IPS-15b (cell line): ENCODE measurements at regions not wholly inside any gene's neighbourhood (a gene's known extent, or its start where the extent isn't known, plus 50 kb on each side); places are given as distances from the start of the nearest gene placed in this dataset.

Experiments used
- H3K27me3 ChIP-seq: one replicate; pipeline ENCODE4 v1.6.1; 2013; ENCODE audit warnings: low read length; ENCODE audit not compliant: control insufficient read depth, insufficient read depth
- H3K36me3 ChIP-seq: one replicate; pipeline ENCODE4 v1.6.1; 2013; ENCODE audit warnings: low read length; ENCODE audit not compliant: control insufficient read depth, insufficient read depth
- H3K4me1 ChIP-seq: one replicate; pipeline ENCODE4 v1.6.1; 2013; ENCODE audit warnings: mild to moderate bottlenecking, low read length; ENCODE audit not compliant: control insufficient read depth, insufficient read depth
- H3K4me3 ChIP-seq: one replicate; pipeline ENCODE4 v1.5.1; 2013; ENCODE audit warnings: low read depth, low read length
- H3K9ac ChIP-seq: one replicate; pipeline ENCODE4 v1.6.1; 2013; ENCODE audit warnings: low read depth, mild to moderate bottlenecking, low read length
- H3K9me3 ChIP-seq: one replicate; pipeline ENCODE4 v1.6.1; 2013; ENCODE audit warnings: mild to moderate bottlenecking, low read length; ENCODE audit not compliant: control insufficient read depth, insufficient read depth

DNA sequence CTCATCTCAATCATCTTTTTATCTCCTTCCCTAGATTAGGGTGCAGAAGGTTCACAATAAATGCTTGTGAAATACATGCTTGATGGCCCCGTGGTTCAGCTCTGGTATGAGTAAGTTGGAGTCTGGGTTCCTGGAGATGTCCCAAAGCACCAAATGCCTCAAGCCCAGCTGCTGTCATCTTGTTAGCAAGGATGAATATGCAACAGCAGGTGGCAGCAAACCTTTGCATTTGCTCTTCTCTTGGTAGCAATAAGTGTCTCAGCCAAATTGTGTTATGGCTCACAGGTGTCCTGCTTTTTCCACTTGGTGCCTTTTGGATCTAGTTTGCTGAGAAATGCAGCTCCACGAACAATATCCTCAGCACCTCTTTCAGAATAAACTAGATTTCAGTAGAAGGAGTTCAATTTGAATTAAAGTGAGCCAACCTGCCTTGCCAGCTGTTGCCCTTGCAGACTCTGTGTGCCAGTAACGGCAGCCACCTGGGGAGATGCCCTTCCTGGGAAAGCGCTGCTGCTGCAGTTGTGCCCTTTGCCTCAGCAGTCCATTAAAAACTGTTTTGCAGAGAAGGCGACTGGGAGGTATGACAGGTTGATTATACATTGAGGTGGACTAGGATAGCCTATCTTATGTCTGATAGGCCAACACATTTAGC, 417.3 kb downstream of the SNAPC1 start:
- no peaks in the 10 kb centered on the region for H3K27me3 ChIP-seq
- H3K9ac ChIP-seq, result no peak overlapping the region
- H3K36me3 ChIP-seq, result no peaks in the 10 kb centered on the region
- no peaks in the 10 kb centered on the region for H3K9me3 ChIP-seq
- no peak overlapping the region for H3K4me3 ChIP-seq
- H3K4me1 ChIP-seq, result no peaks in the 10 kb centered on the region

DNA sequence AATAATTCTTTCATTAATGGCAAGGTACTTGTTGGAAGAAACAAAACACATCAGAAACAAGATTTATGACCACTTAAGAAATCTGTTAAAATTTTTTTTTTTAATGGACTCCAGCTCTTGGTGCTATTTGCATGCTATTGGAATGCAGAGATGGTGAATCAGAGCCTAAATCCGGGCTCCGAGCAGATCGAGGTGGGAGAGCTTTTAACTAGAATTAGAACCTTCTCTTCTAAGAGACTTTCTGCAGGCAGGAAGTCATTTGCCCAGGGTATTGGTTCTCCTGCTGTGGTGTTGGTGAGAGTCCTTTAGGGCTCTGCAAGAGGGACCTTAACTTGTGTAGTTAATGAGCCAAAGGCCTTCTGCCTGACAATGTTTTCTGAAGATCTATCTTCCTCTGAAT, 419.4 kb downstream of the SNAPC1 start:
- H3K27me3 ChIP-seq, result no peaks in the 10 kb centered on the region
- H3K9ac ChIP-seq, result no peak overlapping the region
- H3K9me3 ChIP-seq, result no peaks in the 10 kb centered on the region
- no peaks in the 10 kb centered on the region for H3K36me3 ChIP-seq
- no peak overlapping the region for H3K4me3 ChIP-seq
- H3K4me1 ChIP-seq, result no peaks in the 10 kb centered on the region

DNA sequence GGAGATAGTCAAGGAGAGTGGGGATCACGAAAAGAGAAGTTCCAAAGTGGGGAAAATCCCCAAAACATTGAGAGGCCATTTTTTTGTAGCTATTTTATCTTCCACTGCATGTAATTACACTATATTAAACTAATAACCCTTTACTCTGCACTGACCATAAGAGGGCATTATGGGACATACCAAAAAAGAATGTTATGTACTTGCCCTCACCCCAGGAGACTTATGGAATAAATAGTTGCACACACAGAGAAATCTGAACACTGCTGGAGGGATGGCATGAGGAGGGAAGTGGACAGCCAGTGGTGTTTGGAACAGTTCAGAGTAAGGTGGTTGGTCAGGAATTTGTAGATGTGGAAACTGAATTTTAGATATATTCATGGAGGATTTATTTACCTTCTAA, 422.9 kb downstream of the SNAPC1 start:
- no peaks in the 10 kb centered on the region for H3K36me3 ChIP-seq
- H3K9ac ChIP-seq, result no peak overlapping the region
- H3K27me3 ChIP-seq, result no peaks in the 10 kb centered on the region
- no peaks in the 10 kb centered on the region for H3K4me1 ChIP-seq
- no peak overlapping the region for H3K4me3 ChIP-seq
- no peaks in the 10 kb centered on the region for H3K9me3 ChIP-seq

DNA sequence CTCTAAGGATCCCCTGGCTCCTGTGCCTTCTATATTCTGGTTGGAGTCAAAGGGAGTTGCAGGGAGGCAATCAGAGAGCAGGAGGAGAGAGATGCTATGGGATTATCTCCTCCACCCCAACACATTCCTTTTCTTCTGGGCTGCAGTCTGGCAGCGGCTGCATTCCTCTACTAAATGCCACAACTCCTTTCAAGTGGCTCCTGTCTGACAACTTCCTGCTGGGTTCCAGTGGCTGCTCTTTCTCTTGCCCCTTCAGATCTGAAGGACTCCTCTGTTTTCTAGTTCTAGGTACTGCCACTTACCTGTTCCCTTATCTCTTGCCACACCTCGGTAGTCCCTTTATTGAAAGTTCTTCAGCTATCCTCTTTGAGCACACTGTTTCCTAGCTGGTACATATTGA, 425.0 kb downstream of the SNAPC1 start:
- H3K9me3 ChIP-seq, result no peaks in the 10 kb centered on the region
- no peaks in the 10 kb centered on the region for H3K4me1 ChIP-seq
- no peaks in the 10 kb centered on the region for H3K27me3 ChIP-seq
- no peaks in the 10 kb centered on the region for H3K36me3 ChIP-seq
- no peak overlapping the region for H3K9ac ChIP-seq
- H3K4me3 ChIP-seq, result no peak overlapping the region

DNA sequence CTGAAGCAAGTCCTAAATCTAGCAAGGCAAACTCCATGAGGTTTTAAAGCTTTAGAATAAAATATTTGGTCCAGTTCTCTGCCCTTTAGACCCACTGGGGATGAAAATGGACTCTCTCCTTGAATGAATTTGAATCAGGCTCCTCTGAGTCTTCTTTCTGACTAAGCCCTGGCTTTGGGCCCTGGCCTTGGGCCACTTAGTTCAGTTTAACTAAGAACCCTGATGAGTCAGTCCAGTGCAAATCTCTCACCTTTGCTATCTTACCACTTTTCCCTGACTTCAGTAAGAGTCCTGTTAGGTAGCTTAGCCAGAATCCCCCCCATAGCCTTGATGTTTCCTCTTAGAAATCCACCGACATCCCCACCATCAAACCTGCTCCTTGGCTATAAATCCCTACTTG, 427.5 kb downstream of the SNAPC1 start:
- Histone ChIP-seq H3K4me3 (no peak overlapping the region), H3K9me3 (no peaks in the 10 kb centered on the region), H3K36me3 (no peaks in the 10 kb centered on the region), H3K9ac (no peak overlapping the region), H3K4me1 (no peaks in the 10 kb centered on the region), H3K27me3 (no peaks in the 10 kb centered on the region)

DNA sequence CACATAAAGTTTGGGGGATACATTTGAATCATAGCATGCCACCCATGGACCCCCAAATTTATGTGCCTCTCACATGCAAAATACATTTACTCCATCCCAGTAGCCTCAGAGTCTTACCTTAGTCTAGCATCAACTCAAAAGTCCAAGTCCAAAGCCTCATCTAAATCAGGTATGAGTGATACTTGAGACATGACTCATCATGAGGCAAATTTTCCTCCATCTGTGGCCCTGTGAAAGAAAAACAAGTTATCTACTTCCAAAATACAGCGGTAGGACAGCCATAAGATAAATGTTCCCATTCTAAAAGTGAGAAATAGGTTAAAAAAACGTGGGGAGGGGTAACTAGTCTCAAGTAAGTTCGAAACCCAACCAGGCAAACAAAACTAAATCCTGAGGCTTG, 444.2 kb downstream of the SNAPC1 start:
- Histone ChIP-seq H3K4me1 (no peaks in the 10 kb centered on the region), H3K4me3 (no peak overlapping the region), H3K36me3 (no peaks in the 10 kb centered on the region), H3K9ac (no peak overlapping the region), H3K27me3 (no peaks in the 10 kb centered on the region), H3K9me3 (no peaks in the 10 kb centered on the region)

DNA sequence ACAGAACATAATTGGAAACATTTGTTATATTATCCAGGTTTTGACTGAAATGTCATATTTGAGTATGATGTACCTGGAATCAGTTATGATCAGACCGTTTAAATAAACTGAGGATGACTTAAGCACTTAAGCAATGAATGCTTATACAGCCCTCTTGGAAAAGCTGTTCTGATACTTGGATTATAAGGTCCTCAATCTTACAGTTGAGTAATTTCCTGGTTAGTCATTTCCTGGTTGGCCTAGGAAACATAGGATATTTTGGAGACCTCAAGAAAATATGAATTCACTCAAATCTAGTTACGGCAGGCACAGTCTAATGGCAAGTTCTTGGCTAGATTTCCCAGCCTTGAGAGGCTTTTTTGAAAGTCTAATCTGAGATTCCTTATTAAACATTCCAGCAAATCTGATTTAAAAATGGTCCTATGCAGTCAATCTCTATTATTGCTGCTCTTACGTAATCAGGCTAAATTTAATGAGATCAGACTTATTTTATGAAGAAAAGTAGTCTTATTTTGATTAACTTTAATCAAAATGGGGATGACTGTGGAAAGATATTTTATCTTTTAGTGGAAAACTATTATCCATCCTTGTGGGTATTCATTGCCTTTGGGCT, 447.2 kb downstream of the SNAPC1 start:
- no peak overlapping the region for H3K9ac ChIP-seq
- H3K4me1 ChIP-seq, result no peaks in the 10 kb centered on the region
- no peaks in the 10 kb centered on the region for H3K27me3 ChIP-seq
- no peaks in the 10 kb centered on the region for H3K36me3 ChIP-seq
- H3K4me3 ChIP-seq, result no peak overlapping the region
- no peaks in the 10 kb centered on the region for H3K9me3 ChIP-seq

DNA sequence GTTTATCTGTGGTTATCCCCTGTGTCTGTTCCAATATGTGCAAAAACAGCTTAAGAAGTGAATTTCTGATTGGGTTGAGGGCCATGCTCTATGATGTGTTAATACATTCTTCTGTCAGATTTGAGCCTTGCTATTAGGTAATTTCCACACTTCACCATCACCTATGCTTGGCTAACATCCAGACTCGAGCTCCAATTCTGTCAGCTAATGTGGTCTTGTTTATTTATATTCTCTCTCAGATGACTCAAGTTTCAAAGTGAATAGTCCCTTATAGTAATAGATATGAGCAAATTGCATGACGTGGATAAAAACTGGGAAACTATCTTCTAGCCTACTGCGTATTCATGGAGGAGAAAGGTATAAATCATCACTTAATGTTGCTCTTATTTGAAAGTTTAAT, 451.3 kb downstream of the SNAPC1 start:
- H3K4me3 ChIP-seq, result no peak overlapping the region
- no peak overlapping the region for H3K9ac ChIP-seq
- no peaks in the 10 kb centered on the region for H3K27me3 ChIP-seq
- no peaks in the 10 kb centered on the region for H3K36me3 ChIP-seq
- H3K4me1 ChIP-seq, result no peaks in the 10 kb centered on the region
- H3K9me3 ChIP-seq, result no peaks in the 10 kb centered on the region

DNA sequence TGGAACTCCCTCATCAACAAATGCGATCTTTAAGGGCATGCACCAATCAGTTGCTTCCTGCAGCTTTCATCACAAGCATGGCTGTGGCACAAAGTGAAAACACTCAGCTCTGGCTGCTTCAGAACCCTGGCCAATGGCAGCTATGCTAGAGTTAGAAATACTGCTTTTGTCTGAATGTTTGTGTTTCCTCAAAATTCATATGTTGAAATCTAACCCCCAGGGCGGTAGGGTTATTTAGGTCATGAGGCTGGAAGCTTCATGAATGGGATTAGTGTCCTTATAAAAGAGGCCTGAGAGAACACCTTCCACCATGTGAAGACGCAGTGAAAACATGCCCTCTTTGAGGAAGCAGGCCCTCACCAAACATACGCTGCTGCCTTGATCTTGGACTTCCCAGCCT, 453.9 kb downstream of the SNAPC1 start:
- H3K36me3 ChIP-seq, result no peaks in the 10 kb centered on the region
- no peak overlapping the region for H3K9ac ChIP-seq
- H3K27me3 ChIP-seq, result no peaks in the 10 kb centered on the region
- H3K4me3 ChIP-seq, result no peak overlapping the region
- no peaks in the 10 kb centered on the region for H3K9me3 ChIP-seq
- no peaks in the 10 kb centered on the region for H3K4me1 ChIP-seq

DNA sequence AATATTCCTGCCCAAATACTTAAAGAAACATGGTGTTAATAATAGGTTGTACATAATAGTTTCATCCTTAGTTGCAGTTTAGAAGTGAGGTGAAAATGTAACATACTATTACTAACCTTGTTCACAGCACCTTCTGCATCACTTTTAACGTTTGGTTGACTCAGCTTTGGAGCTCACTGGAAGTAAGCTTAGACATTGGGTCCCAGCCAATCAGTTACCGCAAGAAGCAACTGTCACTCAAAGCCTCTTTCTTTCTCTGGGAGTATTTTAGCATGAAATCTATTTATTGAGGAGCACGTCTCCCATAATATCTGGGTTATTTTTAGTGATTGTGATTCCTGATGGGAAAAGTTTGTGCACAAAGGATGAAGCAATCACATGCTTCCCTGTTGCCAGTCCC, 472.6 kb downstream of the SNAPC1 start:
- H3K9me3 ChIP-seq, result peaks cover 8% of the 10 kb centered on the region
- H3K9ac ChIP-seq, result no peak overlapping the region
- H3K4me3 ChIP-seq, result no peak overlapping the region
- no peaks in the 10 kb centered on the region for H3K36me3 ChIP-seq
- H3K27me3 ChIP-seq, result no peaks in the 10 kb centered on the region
- H3K4me1 ChIP-seq, result no peaks in the 10 kb centered on the region

DNA sequence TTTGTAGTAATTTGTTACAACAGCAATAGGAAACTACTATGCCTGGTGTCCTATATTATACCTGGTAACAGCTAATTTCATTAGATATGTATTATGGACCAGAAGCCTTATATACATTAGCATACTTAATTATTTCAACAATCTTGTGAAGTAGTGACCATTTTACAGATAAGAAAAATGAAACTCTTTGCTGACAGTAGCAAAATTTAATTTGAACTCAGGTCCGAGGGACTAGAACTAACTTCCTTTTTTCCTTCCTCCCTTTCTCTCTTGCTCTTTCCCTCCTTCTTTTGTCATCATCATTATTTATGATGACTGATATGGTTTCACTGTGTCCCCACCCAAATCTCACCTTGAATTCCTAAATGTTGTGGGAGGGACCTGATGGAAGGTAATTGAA, 482.0 kb downstream of the SNAPC1 start:
- Histone ChIP-seq H3K9me3 (no peaks in the 10 kb centered on the region), H3K9ac (no peak overlapping the region), H3K4me3 (no peak overlapping the region), H3K27me3 (no peaks in the 10 kb centered on the region), H3K36me3 (no peaks in the 10 kb centered on the region), H3K4me1 (no peaks in the 10 kb centered on the region)

DNA sequence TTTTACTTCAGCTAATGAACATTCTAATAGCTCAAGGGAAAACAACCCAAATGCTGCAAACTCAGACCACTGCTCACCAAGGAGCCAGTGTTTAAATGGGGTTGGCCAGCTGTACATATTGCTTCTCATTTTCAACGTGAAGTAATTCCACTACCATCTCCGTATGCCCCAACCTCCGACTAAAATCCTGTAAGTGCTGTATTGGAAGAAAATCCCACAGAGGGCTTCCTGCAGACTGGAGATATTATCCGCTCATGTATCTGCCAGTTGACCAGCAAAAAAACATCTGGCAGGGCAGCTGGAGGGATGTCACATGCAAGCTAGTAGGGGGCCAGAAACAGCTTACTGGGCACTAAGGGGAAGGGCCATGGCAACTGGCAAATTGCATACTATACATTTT, 485.0 kb downstream of the SNAPC1 start:
- H3K27me3 ChIP-seq, result no peaks in the 10 kb centered on the region
- H3K9ac ChIP-seq, result no peak overlapping the region
- no peaks in the 10 kb centered on the region for H3K9me3 ChIP-seq
- H3K4me3 ChIP-seq, result no peak overlapping the region
- H3K36me3 ChIP-seq, result no peaks in the 10 kb centered on the region
- no peaks in the 10 kb centered on the region for H3K4me1 ChIP-seq
